ENCODE measurements at regions not wholly inside any gene's neighbourhood (a gene's known extent, or its start where the extent isn't known, plus 50 kb on each side); places are given as distances from the start of the nearest gene placed in this dataset.

DNA sequence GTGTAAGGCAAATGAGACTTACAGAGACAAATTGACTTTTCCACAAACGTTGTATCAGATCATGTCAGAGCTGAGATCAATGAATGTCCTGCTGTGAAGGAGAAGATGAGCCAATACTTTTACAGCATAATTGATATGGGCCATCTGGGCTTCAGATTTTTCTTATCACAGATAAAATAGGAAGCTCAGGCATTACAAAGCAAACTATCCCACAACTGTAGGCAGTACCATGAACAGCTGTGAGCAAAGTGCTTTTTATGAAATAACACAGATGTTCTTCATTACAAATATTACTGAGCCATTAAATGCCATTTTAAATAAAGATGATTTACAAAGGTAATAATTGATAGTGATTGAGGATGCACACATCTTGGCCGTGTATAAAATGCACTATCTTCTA is 852.3 kb downstream of the OTOL1 start:
- H3K27ac ChIP-seq (ENCODE audit: low read depth, low read length) = no peak overlapping the region

DNA sequence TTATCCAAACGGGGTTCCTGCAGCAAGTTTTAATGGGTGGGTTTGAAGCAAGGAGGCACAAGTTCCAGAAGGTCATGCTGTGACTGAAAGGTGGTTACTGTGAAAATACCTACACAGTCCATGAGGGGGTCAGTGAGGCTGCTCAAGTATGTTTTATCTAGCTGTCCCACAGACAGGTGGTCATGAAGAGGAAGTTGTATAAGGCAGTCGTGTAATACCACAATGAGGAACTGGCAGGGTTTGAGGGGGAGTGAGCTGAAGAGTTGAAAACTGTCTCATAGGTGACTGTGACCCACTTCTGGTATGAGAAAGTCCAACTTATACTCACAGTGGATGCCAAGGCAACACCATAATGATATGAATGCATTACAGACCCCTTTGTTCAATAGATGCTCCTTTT is 856.8 kb downstream of the OTOL1 start:
- Histone ChIP-seq H3K4me3 (ENCODE audit: low read depth, low read length) (no peak overlapping the region), H3K27ac (ENCODE audit: low read depth, low read length) (no peak overlapping the region), H3K9me3 (ENCODE audit: control insufficient read depth, insufficient read depth, low read length) (no peaks in the 10 kb centered on the region), H3K4me1 (ENCODE audit: control insufficient read depth, insufficient read depth, low read length) (no peaks in the 10 kb centered on the region), H3K9ac (ENCODE audit: low read depth, low read length) (no peak overlapping the region), H3K27me3 (ENCODE audit: control insufficient read depth, insufficient read depth, low read length) (no peaks in the 10 kb centered on the region), H3K36me3 (ENCODE audit: control insufficient read depth, insufficient read depth, low read length) (no peaks in the 10 kb centered on the region)

More for the DNA sequence above, 852.3 kb downstream of the OTOL1 start:
- Histone ChIP-seq H3K9me3 (ENCODE audit: control insufficient read depth, insufficient read depth, low read length) (no peaks in the 10 kb centered on the region), H3K4me3 (ENCODE audit: low read depth, low read length) (no peak overlapping the region), H3K4me1 (ENCODE audit: control insufficient read depth, insufficient read depth, low read length) (no peaks in the 10 kb centered on the region), H3K27me3 (ENCODE audit: control insufficient read depth, insufficient read depth, low read length) (no peaks in the 10 kb centered on the region), H3K9ac (ENCODE audit: low read depth, low read length) (no peak overlapping the region), H3K36me3 (ENCODE audit: control insufficient read depth, insufficient read depth, low read length) (no peaks in the 10 kb centered on the region)

DNA sequence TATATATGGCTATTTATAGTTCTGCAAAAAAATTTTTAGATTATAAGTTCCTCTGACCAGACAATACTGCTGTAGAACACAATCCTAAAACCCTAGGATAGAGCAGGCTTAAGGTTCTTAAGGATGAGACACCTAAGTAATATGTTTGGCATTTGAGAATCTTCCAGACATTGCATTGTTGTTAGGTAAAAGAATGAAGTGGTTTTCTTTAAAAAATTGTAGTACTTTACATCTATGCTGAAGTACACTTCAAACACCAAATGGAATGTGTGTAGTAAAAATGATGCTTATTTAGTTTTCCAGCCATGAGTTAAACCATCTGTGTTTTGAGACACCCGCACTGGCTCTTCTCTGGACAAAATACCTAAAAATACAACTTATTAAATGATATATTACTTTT is 857.7 kb downstream of the OTOL1 start:
- no peaks in the 10 kb centered on the region for H3K4me1 ChIP-seq (ENCODE audit: control insufficient read depth, insufficient read depth, low read length)
- H3K4me3 ChIP-seq (ENCODE audit: low read depth, low read length) = no peak overlapping the region
- H3K9me3 ChIP-seq (ENCODE audit: control insufficient read depth, insufficient read depth, low read length) = no peaks in the 10 kb centered on the region
- no peak overlapping the region for H3K27ac ChIP-seq (ENCODE audit: low read depth, low read length)
- no peaks in the 10 kb centered on the region for H3K36me3 ChIP-seq (ENCODE audit: control insufficient read depth, insufficient read depth, low read length)
- no peaks in the 10 kb centered on the region for H3K27me3 ChIP-seq (ENCODE audit: control insufficient read depth, insufficient read depth, low read length)
- H3K9ac ChIP-seq (ENCODE audit: low read depth, low read length) = no peak overlapping the region

DNA sequence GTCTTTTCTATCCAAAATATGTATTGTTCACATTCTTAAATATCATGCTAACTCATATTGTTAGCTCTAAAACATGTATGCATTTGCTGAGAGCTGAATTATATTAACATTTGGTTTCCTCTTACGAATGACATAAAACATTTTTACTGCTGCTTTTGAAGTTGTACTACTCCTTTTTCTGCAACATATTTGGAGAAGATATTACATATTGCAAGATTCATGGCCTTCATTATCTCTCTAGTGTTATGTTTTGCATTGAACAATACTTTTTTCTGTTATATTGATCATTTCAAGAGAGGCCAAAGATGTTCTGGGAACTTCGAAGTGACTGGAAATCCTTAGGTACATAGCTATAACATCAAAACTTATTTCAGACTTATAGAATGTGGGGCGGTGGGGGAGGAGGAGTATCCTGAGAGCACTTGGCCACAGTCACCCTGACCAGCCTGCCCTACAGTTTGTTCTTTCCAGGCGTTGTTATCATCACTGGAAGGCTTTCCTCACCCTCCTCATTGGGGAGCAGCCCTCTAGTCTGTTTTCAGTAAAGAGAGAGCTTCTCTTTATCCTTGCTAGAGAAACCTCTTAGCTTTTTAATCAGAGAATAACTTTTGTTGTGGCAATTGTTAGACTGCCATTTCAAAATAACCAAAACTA is 868.6 kb downstream of the OTOL1 start:
- Histone ChIP-seq H3K4me1 (ENCODE audit: control insufficient read depth, insufficient read depth, low read length) (0 out of 2 replicates have a peak, but pooled peaks cover under 1% of the 10 kb centered on the region), H3K4me3 (ENCODE audit: low read depth, low read length) (no peak overlapping the region), H3K9me3 (ENCODE audit: control insufficient read depth, insufficient read depth, low read length) (no peaks in the 10 kb centered on the region), H3K9ac (ENCODE audit: low read depth, low read length) (no peak overlapping the region), H3K36me3 (ENCODE audit: control insufficient read depth, insufficient read depth, low read length) (no peaks in the 10 kb centered on the region), H3K27ac (ENCODE audit: low read depth, low read length) (no peak overlapping the region), H3K27me3 (ENCODE audit: control insufficient read depth, insufficient read depth, low read length) (no peaks in the 10 kb centered on the region)

DNA sequence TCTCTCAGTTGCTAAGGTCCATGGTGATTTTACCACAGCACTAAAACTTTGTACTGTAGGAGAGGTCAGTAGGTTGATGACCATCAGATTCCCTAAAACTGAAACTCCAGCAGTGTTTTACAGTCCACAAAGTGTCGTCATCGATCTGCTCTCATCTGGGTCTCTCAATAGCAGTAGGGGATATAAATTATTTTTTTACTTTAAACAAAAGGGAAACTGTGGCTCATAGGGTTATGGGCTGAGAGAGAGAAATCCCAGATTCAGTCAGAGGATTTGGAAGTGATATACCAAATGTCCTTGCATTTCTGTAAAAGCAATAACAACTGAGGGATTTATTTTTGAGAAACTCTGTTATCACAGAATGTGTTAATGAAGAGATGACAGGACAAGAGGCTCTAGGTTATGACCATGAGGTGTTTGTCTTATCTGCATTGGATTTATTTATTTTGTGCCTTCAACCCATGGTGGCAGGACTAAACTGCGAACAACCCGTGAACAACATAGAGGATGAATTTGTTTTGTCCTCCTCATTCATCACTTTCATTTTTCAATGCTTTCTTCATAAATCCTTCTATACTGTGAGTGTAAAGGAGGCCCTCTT is 869.7 kb downstream of the OTOL1 start:
- Histone ChIP-seq H3K36me3 (ENCODE audit: control insufficient read depth, insufficient read depth, low read length) (no peaks in the 10 kb centered on the region), H3K27me3 (ENCODE audit: control insufficient read depth, insufficient read depth, low read length) (no peaks in the 10 kb centered on the region), H3K4me1 (ENCODE audit: control insufficient read depth, insufficient read depth, low read length) (0 out of 2 replicates have a peak, but pooled peaks cover 10% of the 10 kb centered on the region), H3K27ac (ENCODE audit: low read depth, low read length) (no peak overlapping the region), H3K9ac (ENCODE audit: low read depth, low read length) (no peak overlapping the region), H3K9me3 (ENCODE audit: control insufficient read depth, insufficient read depth, low read length) (no peaks in the 10 kb centered on the region), H3K4me3 (ENCODE audit: low read depth, low read length) (no peak overlapping the region)

DNA sequence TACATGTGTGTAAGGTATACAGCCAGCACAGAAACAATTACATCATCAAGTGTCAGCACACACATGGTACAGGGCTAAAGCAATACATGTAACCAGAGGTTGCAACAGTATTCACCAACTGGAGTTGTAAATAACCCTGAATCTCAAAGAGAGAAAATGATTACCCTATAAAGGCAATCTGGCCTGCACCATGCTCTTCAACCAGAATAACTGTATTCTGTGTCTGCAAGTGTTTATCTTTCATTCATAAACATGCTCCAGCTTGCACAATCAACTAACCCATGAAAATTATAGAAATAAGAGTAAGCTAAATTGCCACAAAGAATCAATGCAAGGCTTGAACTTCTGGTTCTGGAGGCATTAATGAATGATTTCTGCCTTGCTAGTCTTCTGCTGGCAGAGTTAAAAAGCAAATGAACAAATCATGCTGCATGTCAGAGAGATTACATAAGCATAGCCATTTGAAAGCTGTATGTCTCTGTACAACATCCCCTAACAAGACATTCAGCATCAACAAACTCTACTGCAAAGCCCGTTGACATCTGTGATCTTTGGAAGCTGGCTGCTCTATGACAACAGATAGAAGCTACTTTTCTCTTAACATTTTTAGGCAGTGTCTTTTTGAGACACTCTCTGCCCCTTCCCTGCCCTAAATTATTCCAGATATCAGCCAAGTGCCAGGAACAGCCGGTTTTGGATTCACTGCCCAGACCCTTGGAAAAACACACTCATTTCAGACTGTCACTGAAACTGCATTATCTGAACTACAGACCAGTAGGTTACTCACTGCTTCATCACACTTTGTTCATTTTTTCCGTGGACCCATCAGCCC is 871.0 kb downstream of the OTOL1 start:
- Histone ChIP-seq H3K4me3 (ENCODE audit: low read depth, low read length) (no peak overlapping the region), H3K36me3 (ENCODE audit: control insufficient read depth, insufficient read depth, low read length) (no peaks in the 10 kb centered on the region), H3K27me3 (ENCODE audit: control insufficient read depth, insufficient read depth, low read length) (no peaks in the 10 kb centered on the region), H3K9ac (ENCODE audit: low read depth, low read length) (no peak overlapping the region), H3K27ac (ENCODE audit: low read depth, low read length) (no peak overlapping the region), H3K9me3 (ENCODE audit: control insufficient read depth, insufficient read depth, low read length) (no peaks in the 10 kb centered on the region), H3K4me1 (ENCODE audit: control insufficient read depth, insufficient read depth, low read length) (0 out of 2 replicates have a peak, but pooled peaks cover 10% of the 10 kb centered on the region)

DNA sequence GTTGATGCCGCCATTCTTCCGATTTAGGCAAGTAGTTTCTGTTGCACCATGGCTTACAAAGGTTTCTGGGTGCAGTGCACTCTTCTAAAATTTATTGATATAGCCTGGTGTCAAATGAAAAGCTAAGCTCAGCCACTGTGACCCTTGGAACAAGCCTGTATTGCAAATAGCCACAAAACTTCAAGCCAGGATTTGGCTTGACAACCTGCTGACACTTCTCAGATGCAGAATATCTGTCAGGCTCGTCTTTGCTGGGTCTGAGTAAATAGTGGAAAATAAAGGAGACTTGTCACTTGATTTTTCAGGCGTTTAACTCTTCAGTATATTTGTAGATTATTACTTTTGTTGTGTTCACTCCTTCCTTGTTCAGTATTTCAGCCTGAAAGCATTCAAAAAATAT is 871.8 kb downstream of the OTOL1 start:
- Histone ChIP-seq H3K27me3 (ENCODE audit: control insufficient read depth, insufficient read depth, low read length) (no peaks in the 10 kb centered on the region), H3K4me3 (ENCODE audit: low read depth, low read length) (no peak overlapping the region), H3K9ac (ENCODE audit: low read depth, low read length) (no peak overlapping the region), H3K27ac (ENCODE audit: low read depth, low read length) (no peak overlapping the region), H3K36me3 (ENCODE audit: control insufficient read depth, insufficient read depth, low read length) (no peaks in the 10 kb centered on the region), H3K9me3 (ENCODE audit: control insufficient read depth, insufficient read depth, low read length) (peaks cover 1% of the 10 kb centered on the region; the same call in 1 of the 2 replicates), H3K4me1 (ENCODE audit: control insufficient read depth, insufficient read depth, low read length) (0 out of 2 replicates have a peak, but pooled peaks cover 10% of the 10 kb centered on the region)

DNA sequence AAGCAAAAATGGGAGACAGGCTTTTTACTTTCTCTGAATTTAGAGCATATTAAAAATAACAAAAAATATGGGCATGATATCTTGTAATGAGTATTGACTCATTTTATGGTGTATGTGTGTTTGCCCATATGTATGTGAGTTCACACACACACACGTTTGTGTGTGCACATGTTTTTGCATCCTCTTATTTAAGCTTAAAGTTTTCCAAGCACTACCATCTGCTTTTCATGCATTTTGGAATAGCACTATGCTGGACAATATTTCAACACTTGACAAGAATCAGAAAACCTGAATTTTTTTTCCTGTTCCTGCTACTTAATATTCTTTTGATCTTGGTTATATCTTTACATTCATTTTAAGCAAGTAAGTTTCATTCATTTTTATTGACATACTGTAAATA is 872.7 kb downstream of the OTOL1 start:
- H3K9me3 ChIP-seq (ENCODE audit: control insufficient read depth, insufficient read depth, low read length) = peaks cover 6% of the 10 kb centered on the region; the same call in 1 of the 2 replicates
- no peaks in the 10 kb centered on the region for H3K36me3 ChIP-seq (ENCODE audit: control insufficient read depth, insufficient read depth, low read length)
- no peak overlapping the region for H3K4me3 ChIP-seq (ENCODE audit: low read depth, low read length)
- no peaks in the 10 kb centered on the region for H3K27me3 ChIP-seq (ENCODE audit: control insufficient read depth, insufficient read depth, low read length)
- 0 out of 2 replicates have a peak, but pooled peaks cover 10% of the 10 kb centered on the region for H3K4me1 ChIP-seq (ENCODE audit: control insufficient read depth, insufficient read depth, low read length)
- no peak overlapping the region for H3K27ac ChIP-seq (ENCODE audit: low read depth, low read length)
- no peak overlapping the region for H3K9ac ChIP-seq (ENCODE audit: low read depth, low read length)

DNA sequence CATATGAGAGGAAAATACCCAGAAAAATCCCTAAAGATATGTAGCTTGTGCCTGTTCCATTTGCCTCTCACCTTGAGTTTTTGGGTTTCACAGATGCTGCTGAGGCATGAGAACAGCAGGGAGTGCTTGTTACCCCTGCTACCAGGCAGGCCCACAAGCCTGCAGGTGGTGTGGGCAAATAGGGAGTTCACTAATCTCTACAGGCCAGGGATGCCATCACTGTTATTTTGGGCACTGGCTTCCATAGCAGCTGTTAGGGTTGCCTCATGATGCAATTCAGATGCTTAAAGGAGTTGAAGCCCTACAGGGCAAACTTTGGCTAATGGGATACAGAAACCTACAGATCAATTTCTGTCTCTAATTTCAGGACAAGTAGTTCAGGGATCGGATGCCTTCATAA is 873.5 kb downstream of the OTOL1 start:
- H3K27me3 ChIP-seq (ENCODE audit: control insufficient read depth, insufficient read depth, low read length) = no peaks in the 10 kb centered on the region
- no peak overlapping the region for H3K4me3 ChIP-seq (ENCODE audit: low read depth, low read length)
- H3K27ac ChIP-seq (ENCODE audit: low read depth, low read length) = no peak overlapping the region
- no peaks in the 10 kb centered on the region for H3K36me3 ChIP-seq (ENCODE audit: control insufficient read depth, insufficient read depth, low read length)
- H3K9ac ChIP-seq (ENCODE audit: low read depth, low read length) = no peak overlapping the region
- peaks cover 6% of the 10 kb centered on the region; the same call in 1 of the 2 replicates for H3K9me3 ChIP-seq (ENCODE audit: control insufficient read depth, insufficient read depth, low read length)
- 0 out of 2 replicates have a peak, but pooled peaks cover 10% of the 10 kb centered on the region for H3K4me1 ChIP-seq (ENCODE audit: control insufficient read depth, insufficient read depth, low read length)

DNA sequence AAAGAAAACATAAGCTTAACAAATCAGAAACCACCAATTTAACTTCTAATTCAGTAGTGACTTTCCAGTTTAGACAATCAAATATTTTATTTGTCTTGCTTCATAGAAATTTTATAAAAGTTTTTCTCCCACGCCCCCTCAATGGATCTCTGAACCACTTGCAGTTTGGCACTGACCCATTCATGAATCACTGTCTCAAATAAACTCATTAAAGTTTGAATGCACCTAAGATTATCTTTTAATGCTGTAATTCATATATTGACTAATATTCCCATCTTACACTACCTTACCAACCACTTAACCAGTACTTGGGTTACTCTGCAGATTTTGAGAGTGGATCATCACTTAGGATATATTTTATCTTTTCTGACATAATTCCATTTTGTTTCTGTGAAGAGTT is 880.2 kb downstream of the OTOL1 start:
- no peaks in the 10 kb centered on the region for H3K27me3 ChIP-seq (ENCODE audit: control insufficient read depth, insufficient read depth, low read length)
- H3K9ac ChIP-seq (ENCODE audit: low read depth, low read length) = no peak overlapping the region
- peaks cover 10% of the 10 kb centered on the region; the same call in 1 of the 2 replicates for H3K9me3 ChIP-seq (ENCODE audit: control insufficient read depth, insufficient read depth, low read length)
- no peaks in the 10 kb centered on the region for H3K4me1 ChIP-seq (ENCODE audit: control insufficient read depth, insufficient read depth, low read length)
- no peak overlapping the region for H3K27ac ChIP-seq (ENCODE audit: low read depth, low read length)
- H3K4me3 ChIP-seq (ENCODE audit: low read depth, low read length) = no peak overlapping the region
- H3K36me3 ChIP-seq (ENCODE audit: control insufficient read depth, insufficient read depth, low read length) = no peaks in the 10 kb centered on the region

DNA sequence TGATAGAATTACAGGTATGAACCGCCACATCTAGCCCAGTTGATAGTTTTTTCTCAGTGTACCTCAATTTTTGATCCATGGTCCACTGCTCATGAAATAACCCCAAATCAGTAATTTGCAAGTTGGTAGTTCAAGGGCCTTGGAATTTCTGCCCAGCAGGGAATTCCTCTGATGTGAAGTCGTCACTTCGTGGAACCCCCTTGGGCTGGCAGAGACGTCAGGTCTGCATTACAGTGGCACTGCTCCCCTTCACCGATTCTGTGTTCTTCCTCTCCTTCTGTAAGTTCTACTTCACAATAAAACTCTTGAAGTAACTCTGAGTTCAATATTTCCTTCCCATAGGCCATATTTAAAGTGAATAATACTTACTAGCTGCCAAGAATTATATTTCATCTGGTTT is 881.0 kb downstream of the OTOL1 start:
- H3K4me3 ChIP-seq (ENCODE audit: low read depth, low read length) = no peak overlapping the region
- H3K27ac ChIP-seq (ENCODE audit: low read depth, low read length) = no peak overlapping the region
- no peak overlapping the region for H3K9ac ChIP-seq (ENCODE audit: low read depth, low read length)
- no peaks in the 10 kb centered on the region for H3K4me1 ChIP-seq (ENCODE audit: control insufficient read depth, insufficient read depth, low read length)
- H3K36me3 ChIP-seq (ENCODE audit: control insufficient read depth, insufficient read depth, low read length) = no peaks in the 10 kb centered on the region
- H3K27me3 ChIP-seq (ENCODE audit: control insufficient read depth, insufficient read depth, low read length) = no peaks in the 10 kb centered on the region
- peaks cover 10% of the 10 kb centered on the region; the same call in 1 of the 2 replicates for H3K9me3 ChIP-seq (ENCODE audit: control insufficient read depth, insufficient read depth, low read length)
